PC-3 (cell line): ENCODE measurements at regions not wholly inside any gene's neighbourhood (a gene's known extent, or its start where the extent isn't known, plus 50 kb on each side); places are given as distances from the start of the nearest gene placed in this dataset.

Source experiments
- EZH2 ChIP-seq: fragments of 300-600 bp; sonication (generic); IDR thresholded peaks from one replicate; pipeline ENCODE4 v1.6.1; 2017; ENCODE audit warnings: antibody characterized with exemption, mild to moderate bottlenecking, low read length; ENCODE audit not compliant: unreplicated experiment
- EZH2phosphoT487 ChIP-seq: fragments of 300-600 bp; sonication (generic); IDR thresholded peaks from 2 replicates; pipeline ENCODE4 v1.6.1; 2018; ENCODE audit warnings: mild to moderate bottlenecking, antibody characterized with exemption, low read length, borderline replicate concordance
- TF ChIP-seq, protein P1 (sequence below): fragments of 300-600 bp; sonication (generic); conservative IDR thresholded peaks from 2 replicates; pipeline ENCODE4 v1.5.1; 2017; ENCODE audit warnings: antibody characterized with exemption, low read depth, mild to moderate bottlenecking, low read length

DNA sequence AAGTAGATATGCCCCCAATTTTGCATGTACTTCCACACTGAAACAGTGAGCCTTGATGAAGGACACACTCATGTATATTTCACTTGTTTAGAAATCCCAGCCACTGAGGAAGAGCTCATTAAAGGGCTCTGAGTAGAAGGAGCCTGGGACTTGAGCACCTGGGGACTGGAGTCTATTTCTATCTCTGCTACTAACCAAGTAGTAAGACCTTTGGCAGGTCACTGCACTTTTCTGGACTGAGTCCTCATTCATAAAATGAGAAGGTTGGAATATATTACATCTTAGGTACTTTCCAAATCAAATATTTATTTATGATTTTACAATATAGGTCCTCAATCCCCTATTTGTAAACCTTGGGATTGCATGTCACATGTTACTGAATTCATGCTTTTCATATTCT, 78.2 kb upstream of the C4orf54 start:
- TF ChIP-seq, protein P1, sequence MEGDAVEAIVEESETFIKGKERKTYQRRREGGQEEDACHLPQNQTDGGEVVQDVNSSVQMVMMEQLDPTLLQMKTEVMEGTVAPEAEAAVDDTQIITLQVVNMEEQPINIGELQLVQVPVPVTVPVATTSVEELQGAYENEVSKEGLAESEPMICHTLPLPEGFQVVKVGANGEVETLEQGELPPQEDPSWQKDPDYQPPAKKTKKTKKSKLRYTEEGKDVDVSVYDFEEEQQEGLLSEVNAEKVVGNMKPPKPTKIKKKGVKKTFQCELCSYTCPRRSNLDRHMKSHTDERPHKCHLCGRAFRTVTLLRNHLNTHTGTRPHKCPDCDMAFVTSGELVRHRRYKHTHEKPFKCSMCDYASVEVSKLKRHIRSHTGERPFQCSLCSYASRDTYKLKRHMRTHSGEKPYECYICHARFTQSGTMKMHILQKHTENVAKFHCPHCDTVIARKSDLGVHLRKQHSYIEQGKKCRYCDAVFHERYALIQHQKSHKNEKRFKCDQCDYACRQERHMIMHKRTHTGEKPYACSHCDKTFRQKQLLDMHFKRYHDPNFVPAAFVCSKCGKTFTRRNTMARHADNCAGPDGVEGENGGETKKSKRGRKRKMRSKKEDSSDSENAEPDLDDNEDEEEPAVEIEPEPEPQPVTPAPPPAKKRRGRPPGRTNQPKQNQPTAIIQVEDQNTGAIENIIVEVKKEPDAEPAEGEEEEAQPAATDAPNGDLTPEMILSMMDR = no peak
- no peak for TF ChIP-seq EZH2phosphoT487
- TF ChIP-seq EZH2 = no peak
